Stimulated activated CD8-positive, alpha-beta memory T cell treated with anti-CD3 and anti-CD28 coated beads, Interleukin-12 subunit alpha, Interleukin-12 subunit beta, amount 100 ng/mL, for 4 hours (primary cell): ENCODE measurements at regions not wholly inside any gene's neighbourhood (a gene's known extent, or its start where the extent isn't known, plus 50 kb on each side); places are given as distances from the start of the nearest gene placed in this dataset.

Experiments used
- DNase-seq: peaks from one replicate; pipeline ENCODE4 v3.0.0-alpha.2; 2020; ENCODE audit warnings: low read depth

GRCh38 chr2:134081238-134081938 is 172.5 kb upstream of the MGAT5 start:
- DNase-seq: no peak

- no peak for DNase-seq
These were observed 170.3 kb upstream of the MGAT5 start for GRCh38 chr2:134083548-134083947.

GRCh38 chr2:134086594-134087219 is 167.2 kb upstream of the MGAT5 start:
- no peak for DNase-seq

- DNase-seq: no peak
These were observed 166.4 kb upstream of the MGAT5 start for GRCh38 chr2:134087371-134087921.

GRCh38 chr2:134089454-134089853 is 164.4 kb upstream of the MGAT5 start:
- no peak for DNase-seq

GRCh38 chr2:134097740-134098139 is 156.1 kb upstream of the MGAT5 start:
- DNase-seq: no peak

GRCh38 chr2:134098321-134098720 is 155.6 kb upstream of the MGAT5 start:
- no peak for DNase-seq

GRCh38 chr2:134099273-134099672 is 154.6 kb upstream of the MGAT5 start:
- no peak for DNase-seq

GRCh38 chr2:134103196-134103595 is 150.7 kb upstream of the MGAT5 start:
- no peak for DNase-seq

- DNase-seq: no peak
These were observed 149.1 kb upstream of the MGAT5 start for GRCh38 chr2:134104754-134105153.

- no peak for DNase-seq
These were observed 146.5 kb upstream of the MGAT5 start for GRCh38 chr2:134107402-134107801.

- DNase-seq: no peak
These were observed 145.8 kb upstream of the MGAT5 start for GRCh38 chr2:134108113-134108512.

GRCh38 chr2:134109246-134109645 is 144.6 kb upstream of the MGAT5 start:
- DNase-seq: no peak

- no peak for DNase-seq
These were observed 144.1 kb upstream of the MGAT5 start for GRCh38 chr2:134109725-134110124.

GRCh38 chr2:134110532-134110931 is 143.3 kb upstream of the MGAT5 start:
- DNase-seq: no peak

- no peak for DNase-seq
These were observed 136.2 kb upstream of the MGAT5 start for GRCh38 chr2:134117676-134118075.

- DNase-seq: peak; percentile 59
These were observed 135.4 kb upstream of the MGAT5 start for GRCh38 chr2:134118279-134119116.

- DNase-seq: no peak
These were observed 134.7 kb upstream of the MGAT5 start for GRCh38 chr2:134119117-134119712.

- DNase-seq: peak; percentile 72
These were observed 134.0 kb upstream of the MGAT5 start for GRCh38 chr2:134119713-134120405.

- DNase-seq: no peak
These were observed 133.5 kb upstream of the MGAT5 start for GRCh38 chr2:134120406-134120732.

- DNase-seq: peak; percentile 62
These were observed 132.9 kb upstream of the MGAT5 start for GRCh38 chr2:134120733-134121630.
